ENCODE measurements at regions not wholly inside any gene's neighbourhood (a gene's known extent, or its start where the extent isn't known, plus 50 kb on each side); places are given as distances from the start of the nearest gene placed in this dataset.

DNA sequence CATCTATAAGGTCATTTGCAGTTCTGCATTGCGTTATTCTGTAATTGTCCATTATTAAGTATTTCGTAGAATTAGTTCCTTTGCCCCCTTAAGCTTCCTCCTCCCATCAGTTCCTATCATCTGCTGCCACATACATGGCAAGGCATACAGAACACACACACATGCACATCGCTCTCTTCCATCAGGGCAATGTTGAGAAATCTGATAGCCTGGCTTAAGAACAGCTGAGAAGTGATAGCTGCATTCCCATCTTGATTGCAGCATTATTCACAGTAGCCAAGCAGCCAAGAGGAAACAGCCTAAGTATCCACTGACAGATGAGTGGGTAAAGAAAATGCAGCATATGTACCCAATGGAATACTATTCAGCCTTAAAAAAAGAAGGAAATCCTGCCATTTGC is 186.8 kb upstream of the CADM1 start:
- TF ChIP-seq, protein P1, sequence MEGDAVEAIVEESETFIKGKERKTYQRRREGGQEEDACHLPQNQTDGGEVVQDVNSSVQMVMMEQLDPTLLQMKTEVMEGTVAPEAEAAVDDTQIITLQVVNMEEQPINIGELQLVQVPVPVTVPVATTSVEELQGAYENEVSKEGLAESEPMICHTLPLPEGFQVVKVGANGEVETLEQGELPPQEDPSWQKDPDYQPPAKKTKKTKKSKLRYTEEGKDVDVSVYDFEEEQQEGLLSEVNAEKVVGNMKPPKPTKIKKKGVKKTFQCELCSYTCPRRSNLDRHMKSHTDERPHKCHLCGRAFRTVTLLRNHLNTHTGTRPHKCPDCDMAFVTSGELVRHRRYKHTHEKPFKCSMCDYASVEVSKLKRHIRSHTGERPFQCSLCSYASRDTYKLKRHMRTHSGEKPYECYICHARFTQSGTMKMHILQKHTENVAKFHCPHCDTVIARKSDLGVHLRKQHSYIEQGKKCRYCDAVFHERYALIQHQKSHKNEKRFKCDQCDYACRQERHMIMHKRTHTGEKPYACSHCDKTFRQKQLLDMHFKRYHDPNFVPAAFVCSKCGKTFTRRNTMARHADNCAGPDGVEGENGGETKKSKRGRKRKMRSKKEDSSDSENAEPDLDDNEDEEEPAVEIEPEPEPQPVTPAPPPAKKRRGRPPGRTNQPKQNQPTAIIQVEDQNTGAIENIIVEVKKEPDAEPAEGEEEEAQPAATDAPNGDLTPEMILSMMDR (IDR thresholded peaks at IDR 0.05 in 4 of 5, conservative IDR thresholded peaks at IDR 0.05 in 1 of 5), result no peak
- no peak for TF ChIP-seq POLR2A (IDR thresholded peaks at IDR 0.05)

Data from gastrocnemius medialis (tissue), 4 donors.